ENCODE measurements at regions not wholly inside any gene's neighbourhood (a gene's known extent, or its start where the extent isn't known, plus 50 kb on each side); places are given as distances from the start of the nearest gene placed in this dataset.
A peak's percentile ranks its signal among the peaks of the same experiment; 100 is the strongest.

DNA sequence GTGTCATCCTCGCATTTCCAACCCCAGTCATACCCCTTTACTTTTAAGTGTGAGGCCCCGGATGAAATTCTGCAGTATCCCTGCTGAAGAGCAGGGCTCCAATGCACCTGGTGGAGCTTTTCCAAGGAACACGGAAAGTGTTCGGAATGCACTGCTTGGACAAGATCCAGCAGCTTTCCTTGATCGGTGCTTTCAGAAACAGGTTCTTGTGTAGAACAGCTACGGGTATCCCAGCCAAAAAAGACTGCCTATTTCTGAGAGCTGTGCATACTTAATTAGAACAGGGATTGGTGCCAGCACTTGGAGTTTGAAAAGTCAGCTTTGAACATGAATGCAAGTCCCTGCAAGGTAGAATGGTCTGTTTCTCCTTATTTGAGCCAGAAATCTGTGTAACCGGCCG, 87.2 kb upstream of the C1QTNF9B start:
- H3K27ac ChIP-seq = peak overlapping the region; percentile 43
- TF ChIP-seq, protein P1, sequence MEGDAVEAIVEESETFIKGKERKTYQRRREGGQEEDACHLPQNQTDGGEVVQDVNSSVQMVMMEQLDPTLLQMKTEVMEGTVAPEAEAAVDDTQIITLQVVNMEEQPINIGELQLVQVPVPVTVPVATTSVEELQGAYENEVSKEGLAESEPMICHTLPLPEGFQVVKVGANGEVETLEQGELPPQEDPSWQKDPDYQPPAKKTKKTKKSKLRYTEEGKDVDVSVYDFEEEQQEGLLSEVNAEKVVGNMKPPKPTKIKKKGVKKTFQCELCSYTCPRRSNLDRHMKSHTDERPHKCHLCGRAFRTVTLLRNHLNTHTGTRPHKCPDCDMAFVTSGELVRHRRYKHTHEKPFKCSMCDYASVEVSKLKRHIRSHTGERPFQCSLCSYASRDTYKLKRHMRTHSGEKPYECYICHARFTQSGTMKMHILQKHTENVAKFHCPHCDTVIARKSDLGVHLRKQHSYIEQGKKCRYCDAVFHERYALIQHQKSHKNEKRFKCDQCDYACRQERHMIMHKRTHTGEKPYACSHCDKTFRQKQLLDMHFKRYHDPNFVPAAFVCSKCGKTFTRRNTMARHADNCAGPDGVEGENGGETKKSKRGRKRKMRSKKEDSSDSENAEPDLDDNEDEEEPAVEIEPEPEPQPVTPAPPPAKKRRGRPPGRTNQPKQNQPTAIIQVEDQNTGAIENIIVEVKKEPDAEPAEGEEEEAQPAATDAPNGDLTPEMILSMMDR (conservative IDR thresholded peaks at IDR 0.05) = no peak

- peak overlapping the region; percentile 43 for H3K27ac ChIP-seq
Observed at GRCh38 chr13:23985060-23985459, 87.8 kb upstream of the C1QTNF9B start.

DNA sequence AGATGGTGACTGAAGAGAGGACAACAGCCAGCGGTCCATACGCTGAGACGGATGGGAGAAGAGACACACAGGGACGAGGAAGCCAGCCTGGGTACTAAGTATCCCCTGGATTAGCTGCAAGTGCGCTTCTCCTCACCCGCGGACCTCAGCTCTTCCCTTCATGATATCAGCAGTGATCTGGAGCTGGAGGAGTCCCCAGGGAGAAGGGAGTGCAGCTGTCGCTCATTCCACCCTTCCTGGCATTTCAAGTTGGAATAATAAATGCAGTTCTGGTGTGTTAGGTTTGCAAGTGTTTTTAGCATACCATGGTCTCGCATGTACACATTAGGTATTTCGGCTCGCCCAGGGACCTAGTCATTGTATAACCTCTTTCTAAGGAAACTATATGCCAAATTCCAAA, 88.5 kb upstream of the C1QTNF9B start:
- no peak overlapping the region for H3K27ac ChIP-seq
- TF ChIP-seq ZFX (IDR thresholded peaks at IDR 0.05) = no peak
- TF ChIP-seq, protein P1 (conservative IDR thresholded peaks at IDR 0.05) = no peak

More at GRCh38 chr13:23985060-23985459, 87.8 kb upstream of the C1QTNF9B start:
- TF ChIP-seq ZFX (IDR thresholded peaks at IDR 0.05) = no peak
- TF ChIP-seq, protein P1 (conservative IDR thresholded peaks at IDR 0.05) = no peak

- TF ChIP-seq ZFX (IDR thresholded peaks at IDR 0.05) = no peak
- TF ChIP-seq, protein P1 (conservative IDR thresholded peaks at IDR 0.05) = no peak
- no peak overlapping the region for H3K27ac ChIP-seq
Observed at GRCh38 chr13:23986619-23987018, 89.3 kb upstream of the C1QTNF9B start.

DNA sequence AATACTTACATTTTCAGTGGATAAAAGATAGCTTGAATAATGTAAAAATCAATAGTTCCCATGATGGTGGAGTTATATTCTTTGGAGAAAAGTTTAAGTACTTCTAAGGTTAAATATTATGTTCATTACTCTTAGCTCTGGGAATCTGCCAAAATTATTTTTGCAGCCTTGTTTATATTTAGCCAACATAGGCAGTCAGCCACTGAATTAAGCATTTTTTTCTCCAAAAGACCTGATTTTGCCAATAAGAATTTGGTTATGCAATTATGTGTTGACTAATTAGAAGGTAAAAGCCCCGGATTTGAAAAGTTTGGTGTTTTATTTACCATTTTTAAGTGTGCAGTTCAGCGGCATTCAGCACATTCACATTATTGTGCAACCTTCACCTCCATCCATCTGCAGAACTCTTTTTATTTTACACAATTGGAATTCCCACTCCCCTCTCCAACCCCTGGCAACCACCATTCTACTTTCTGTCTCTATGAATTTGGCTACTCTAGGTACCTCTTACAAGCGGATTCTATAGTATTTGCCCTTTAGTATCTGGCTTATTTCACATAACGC, 90.1 kb upstream of the C1QTNF9B start:
- H3K27ac ChIP-seq = no peak overlapping the region
- no peak for TF ChIP-seq ZFX (IDR thresholded peaks at IDR 0.05)
- TF ChIP-seq, protein P1 (conservative IDR thresholded peaks at IDR 0.05) = no peak

DNA sequence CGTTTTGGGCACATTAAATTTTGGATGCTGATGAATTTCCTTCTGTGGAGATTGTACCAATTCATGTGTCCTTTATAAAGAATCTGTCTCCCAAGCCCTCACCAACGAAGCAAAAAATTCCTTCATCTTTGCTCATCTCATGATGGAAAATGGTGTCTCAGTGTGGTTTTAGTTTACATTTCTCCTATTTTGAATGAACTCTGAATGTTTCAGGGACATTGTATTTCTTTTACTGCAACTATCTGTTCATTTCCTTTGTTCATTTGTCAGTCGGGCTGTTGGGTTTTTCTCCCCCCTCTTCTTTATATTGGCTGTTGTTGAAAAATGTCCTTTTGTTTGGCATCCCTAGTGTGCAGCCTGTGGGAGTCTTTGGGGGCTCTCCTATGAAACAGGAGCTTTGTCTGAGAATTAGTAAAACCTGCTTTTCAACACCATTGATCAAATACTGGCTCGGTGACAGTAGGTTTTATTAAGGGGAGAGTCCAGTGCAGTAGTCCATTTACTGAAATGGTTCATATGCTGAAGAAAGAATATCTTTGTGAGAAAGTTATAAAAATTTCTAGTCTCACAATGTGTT, 91.3 kb upstream of the C1QTNF9B start:
- TF ChIP-seq, protein P1 (conservative IDR thresholded peaks at IDR 0.05) = no peak
- no peak for TF ChIP-seq ZFX (IDR thresholded peaks at IDR 0.05)

GRCh38 chr13:23990455-23990854, 93.2 kb upstream of the C1QTNF9B start:
- TF ChIP-seq ZFX (IDR thresholded peaks at IDR 0.05) = no peak
- TF ChIP-seq, protein P1 (conservative IDR thresholded peaks at IDR 0.05) = no peak
- no peak overlapping the region for H3K27ac ChIP-seq

More for the DNA sequence above, 91.3 kb upstream of the C1QTNF9B start:
- H3K27ac ChIP-seq = no peak overlapping the region
